Esophagus squamous epithelium (tissue), 4 donors: ENCODE measurements at regions not wholly inside any gene's neighbourhood (a gene's known extent, or its start where the extent isn't known, plus 50 kb on each side); places are given as distances from the start of the nearest gene placed in this dataset.

Experiments used
- POLR2A ChIP-seq, 4 donors: fragments of 450-650 bp; IDR thresholded peaks; one replicate each; pipeline ENCODE4 v1.6.1; 2017; ENCODE audit warnings: antibody characterized with exemption in 4 of 4, mild to moderate bottlenecking in 4 of 4, moderate library complexity in 3 of 4
- TF ChIP-seq, protein P1 (sequence below), 6 experiments: fragments of 450-650 bp in 4 of 6; fragments of 200-600 bp in 2 of 6; sonication (generic) in 2 of 6; IDR thresholded peaks; one replicate each; pipeline ENCODE4 v1.5.1; 2016 to 2019; ENCODE audit warnings: antibody characterized with exemption in 6 of 6, mild to moderate bottlenecking in 4 of 6, moderate library complexity in 4 of 6

DNA sequence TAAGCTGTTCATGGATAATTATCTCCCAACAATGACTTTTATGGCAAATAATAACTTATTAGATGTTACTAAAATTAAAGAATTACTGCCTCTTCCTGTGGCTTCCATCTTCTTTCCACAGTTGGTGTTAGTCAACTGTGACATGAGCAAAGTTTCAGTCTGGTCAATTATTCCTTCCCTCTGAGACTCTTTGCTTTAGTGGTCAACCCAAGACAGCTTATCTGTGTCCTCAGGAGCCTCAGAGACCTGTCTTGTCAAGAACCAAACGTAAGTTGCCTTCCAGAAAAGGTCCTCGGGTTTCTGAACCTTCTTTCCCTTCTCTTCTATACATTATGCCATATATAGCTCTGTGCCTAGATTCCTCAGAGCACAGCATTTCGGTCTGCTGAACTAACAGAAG, 263.2 kb upstream of the ZP4 start:
- TF ChIP-seq, protein P1, sequence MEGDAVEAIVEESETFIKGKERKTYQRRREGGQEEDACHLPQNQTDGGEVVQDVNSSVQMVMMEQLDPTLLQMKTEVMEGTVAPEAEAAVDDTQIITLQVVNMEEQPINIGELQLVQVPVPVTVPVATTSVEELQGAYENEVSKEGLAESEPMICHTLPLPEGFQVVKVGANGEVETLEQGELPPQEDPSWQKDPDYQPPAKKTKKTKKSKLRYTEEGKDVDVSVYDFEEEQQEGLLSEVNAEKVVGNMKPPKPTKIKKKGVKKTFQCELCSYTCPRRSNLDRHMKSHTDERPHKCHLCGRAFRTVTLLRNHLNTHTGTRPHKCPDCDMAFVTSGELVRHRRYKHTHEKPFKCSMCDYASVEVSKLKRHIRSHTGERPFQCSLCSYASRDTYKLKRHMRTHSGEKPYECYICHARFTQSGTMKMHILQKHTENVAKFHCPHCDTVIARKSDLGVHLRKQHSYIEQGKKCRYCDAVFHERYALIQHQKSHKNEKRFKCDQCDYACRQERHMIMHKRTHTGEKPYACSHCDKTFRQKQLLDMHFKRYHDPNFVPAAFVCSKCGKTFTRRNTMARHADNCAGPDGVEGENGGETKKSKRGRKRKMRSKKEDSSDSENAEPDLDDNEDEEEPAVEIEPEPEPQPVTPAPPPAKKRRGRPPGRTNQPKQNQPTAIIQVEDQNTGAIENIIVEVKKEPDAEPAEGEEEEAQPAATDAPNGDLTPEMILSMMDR (IDR thresholded peaks at IDR 0.05), result no peak
- no peak for TF ChIP-seq POLR2A (IDR thresholded peaks at IDR 0.05)
